ENCODE measurements at regions not wholly inside any gene's neighbourhood (a gene's known extent, or its start where the extent isn't known, plus 50 kb on each side); places are given as distances from the start of the nearest gene placed in this dataset.
"Not testable (repeated sequence)": the region's sequence is repeated elsewhere in the genome, so short reads cannot be mapped to it uniquely, and the experiment has no call there.

DNA sequence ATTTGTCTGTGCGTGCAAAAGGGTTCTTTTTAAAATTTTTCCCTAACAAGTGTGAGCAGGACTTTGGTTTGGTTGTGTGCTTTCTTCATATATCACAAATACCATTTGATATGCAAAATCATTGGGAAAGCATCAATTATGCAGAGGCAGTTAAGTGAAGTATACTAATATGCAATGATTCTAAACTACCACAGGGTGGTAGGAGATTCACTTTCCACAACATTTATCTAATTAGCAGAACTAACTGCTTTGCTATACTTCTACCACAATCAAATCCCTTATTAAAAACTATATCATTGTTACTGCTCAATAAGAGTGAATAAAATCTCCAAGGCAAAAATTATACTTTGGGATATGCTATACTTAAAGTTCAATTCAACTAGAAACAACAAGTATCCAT, 2738.9 kb upstream of the PCDH20 start:
- intact Hi-C loops (cut with DNase I): no loop called here

GRCh38 chr13:64130600-64130999, 2715.0 kb upstream of the PCDH20 start:
- Histone ChIP-seq H3K36me3 (no peaks in the 10 kb centered on the region), H3K4me3 (replicated peaks in 1 of 3) (no peak overlapping the region), H3K4me1 (no peaks in the 10 kb centered on the region), H3K27me3 (no peaks in the 10 kb centered on the region), H3K9me3 (no peaks in the 10 kb centered on the region), H3K27ac (no peak overlapping the region)
- no peak for DNase-seq
- TF ChIP-seq, protein P1, sequence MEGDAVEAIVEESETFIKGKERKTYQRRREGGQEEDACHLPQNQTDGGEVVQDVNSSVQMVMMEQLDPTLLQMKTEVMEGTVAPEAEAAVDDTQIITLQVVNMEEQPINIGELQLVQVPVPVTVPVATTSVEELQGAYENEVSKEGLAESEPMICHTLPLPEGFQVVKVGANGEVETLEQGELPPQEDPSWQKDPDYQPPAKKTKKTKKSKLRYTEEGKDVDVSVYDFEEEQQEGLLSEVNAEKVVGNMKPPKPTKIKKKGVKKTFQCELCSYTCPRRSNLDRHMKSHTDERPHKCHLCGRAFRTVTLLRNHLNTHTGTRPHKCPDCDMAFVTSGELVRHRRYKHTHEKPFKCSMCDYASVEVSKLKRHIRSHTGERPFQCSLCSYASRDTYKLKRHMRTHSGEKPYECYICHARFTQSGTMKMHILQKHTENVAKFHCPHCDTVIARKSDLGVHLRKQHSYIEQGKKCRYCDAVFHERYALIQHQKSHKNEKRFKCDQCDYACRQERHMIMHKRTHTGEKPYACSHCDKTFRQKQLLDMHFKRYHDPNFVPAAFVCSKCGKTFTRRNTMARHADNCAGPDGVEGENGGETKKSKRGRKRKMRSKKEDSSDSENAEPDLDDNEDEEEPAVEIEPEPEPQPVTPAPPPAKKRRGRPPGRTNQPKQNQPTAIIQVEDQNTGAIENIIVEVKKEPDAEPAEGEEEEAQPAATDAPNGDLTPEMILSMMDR (IDR thresholded peaks at IDR 0.05): no peak
- no peak for TF ChIP-seq POLR2A (IDR thresholded peaks at IDR 0.05)
- intact Hi-C loops (cut with DNase I): no loop called here
- 83 to 89% methylated on average over 4 of the region's 4 CpGs for WGBS, 2 donors

More for the DNA sequence above, 2738.9 kb upstream of the PCDH20 start:
- Histone ChIP-seq H3K4me3 (replicated peaks in 1 of 3) (no peak overlapping the region), H3K36me3 (no peaks in the 10 kb centered on the region), H3K9me3 (peaks cover 4% of the 10 kb centered on the region), H3K27me3 (no peaks in the 10 kb centered on the region), H3K4me1 (no peaks in the 10 kb centered on the region), H3K27ac (no peak overlapping the region)
- 80 to 85% methylated on average over 1 of the region's 1 CpG for WGBS, 2 donors
- TF ChIP-seq, protein P1 (IDR thresholded peaks at IDR 0.05): no peak
- no peak for TF ChIP-seq POLR2A (IDR thresholded peaks at IDR 0.05)
- DNase-seq: no peak

- Histone ChIP-seq H3K27ac (no peak overlapping the region), H3K9me3 (no peaks in the 10 kb centered on the region), H3K27me3 (no peaks in the 10 kb centered on the region), H3K36me3 (no peaks in the 10 kb centered on the region), H3K4me3 (replicated peaks in 1 of 3) (no peak overlapping the region), H3K4me1 (no peaks in the 10 kb centered on the region)
- no peak for DNase-seq
- 75 to 77% methylated on average over 1 to 3 of the region's 3 CpGs for WGBS, 2 donors
- intact Hi-C loops (cut with DNase I): no loop called here
- TF ChIP-seq POLR2A (IDR thresholded peaks at IDR 0.05): no peak
- TF ChIP-seq, protein P1 (IDR thresholded peaks at IDR 0.05): no peak
Measured at GRCh38 chr13:64130171-64130570, 2714.5 kb upstream of the PCDH20 start.

DNA sequence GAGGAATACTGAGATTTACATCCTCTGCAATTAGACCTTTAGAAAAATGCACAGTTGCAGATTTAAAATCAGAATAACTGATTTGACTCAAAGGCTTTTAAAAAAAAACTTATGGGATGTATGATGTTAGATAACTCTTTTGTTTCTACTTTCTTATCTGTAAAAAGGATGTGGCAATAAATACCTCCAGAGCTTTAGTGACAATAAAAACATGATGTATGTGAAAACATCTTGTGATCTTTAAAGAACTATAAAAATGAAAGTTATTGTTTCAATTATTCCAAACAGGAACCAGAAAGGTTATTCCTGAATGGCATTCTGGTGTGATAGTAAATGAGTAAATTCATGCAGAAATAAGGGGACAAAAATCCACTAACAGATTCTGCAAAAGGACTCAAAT, 2712.2 kb upstream of the PCDH20 start:
- intact Hi-C loops (cut with DNase I): no loop called here
- Histone ChIP-seq H3K4me3 (replicated peaks in 1 of 3) (no peak overlapping the region), H3K9me3 (no peaks in the 10 kb centered on the region), H3K4me1 (no peaks in the 10 kb centered on the region), H3K27me3 (no peaks in the 10 kb centered on the region), H3K36me3 (no peaks in the 10 kb centered on the region), H3K27ac (no peak overlapping the region)
- TF ChIP-seq POLR2A (IDR thresholded peaks at IDR 0.05): no peak
- TF ChIP-seq, protein P1 (IDR thresholded peaks at IDR 0.05): no peak
- no peak for DNase-seq

GRCh38 chr13:64127192-64127591, 2711.5 kb upstream of the PCDH20 start:
- no peaks in the 10 kb centered on the region for H3K27me3 ChIP-seq
- intact Hi-C loops (cut with DNase I): no loop called here
- TF ChIP-seq, protein P1 (IDR thresholded peaks at IDR 0.05): no peak
- TF ChIP-seq POLR2A (IDR thresholded peaks at IDR 0.05): no peak
- no peaks in the 10 kb centered on the region for H3K36me3 ChIP-seq
- WGBS, 2 donors: 89 to 98% methylated on average over 2 of the region's 2 CpGs
- H3K27ac ChIP-seq: no peak overlapping the region
- no peaks in the 10 kb centered on the region for H3K4me1 ChIP-seq
- no peak for DNase-seq
- H3K9me3 ChIP-seq: no peaks in the 10 kb centered on the region
- H3K4me3 ChIP-seq (replicated peaks in 1 of 3): no peak overlapping the region

DNA sequence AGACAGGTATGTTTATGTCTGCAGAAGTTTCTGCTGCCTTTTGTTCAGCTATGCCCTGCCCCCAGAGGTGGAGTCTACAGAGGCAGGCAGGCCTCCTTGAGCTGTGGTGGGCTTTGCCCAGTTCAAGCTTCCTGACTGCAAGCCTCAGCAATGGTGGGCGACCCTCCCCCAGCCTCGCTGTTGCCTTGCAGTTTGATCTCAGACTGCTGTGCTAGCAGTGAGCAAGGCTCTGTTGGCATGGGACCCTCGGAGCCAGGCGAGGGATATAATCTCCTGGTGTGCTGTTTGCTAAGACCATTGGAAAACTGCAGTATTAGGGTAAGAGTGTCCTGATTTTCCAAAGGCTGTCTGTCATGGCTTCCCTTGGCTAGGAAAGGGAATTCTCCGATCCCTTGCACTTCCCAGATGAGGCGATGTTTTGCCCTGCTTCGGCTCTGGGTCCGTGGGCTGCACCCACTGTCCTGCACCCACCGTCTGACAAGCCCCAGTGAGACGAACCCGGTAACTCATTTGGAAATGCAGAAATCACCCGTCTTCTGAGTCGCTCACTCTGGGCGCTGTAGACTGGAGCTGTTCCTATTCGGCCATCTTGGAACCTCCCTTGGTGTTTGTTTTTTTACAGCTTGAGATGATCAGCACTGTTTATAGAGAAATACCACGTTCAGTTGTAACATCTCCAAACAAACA, 2705.5 kb upstream of the PCDH20 start:
- H3K27me3 ChIP-seq; H3K4me1 ChIP-seq; H3K9me3 ChIP-seq; DNase-seq; H3K4me3 ChIP-seq (replicated peaks in 1 of 3); H3K27ac ChIP-seq; intact Hi-C loops (cut with DNase I); H3K36me3 ChIP-seq: not testable (repeated sequence)
- 92% methylated on average over 16 of the region's 16 CpGs for WGBS, 2 donors
